HUES64 (cell line): ENCODE measurements at regions not wholly inside any gene's neighbourhood (a gene's known extent, or its start where the extent isn't known, plus 50 kb on each side); places are given as distances from the start of the nearest gene placed in this dataset.

Experiments
- H3K27ac ChIP-seq: 2 replicates; pipeline ENCODE4 v1.7.0; 2013; ENCODE audit warnings: low read depth, low read length, inconsistent platforms
- H3K27me3 ChIP-seq: 2 replicates; pipeline ENCODE4 v1.6.1; 2013; ENCODE audit warnings: mild to moderate bottlenecking, low read length; ENCODE audit not compliant: insufficient read depth
- H3K36me3 ChIP-seq: 2 replicates; pipeline ENCODE4 v1.6.1; 2013; ENCODE audit warnings: mild to moderate bottlenecking, low read length; ENCODE audit not compliant: insufficient read depth
- H3K4me1 ChIP-seq: 2 replicates; pipeline ENCODE4 v1.6.1; 2013; ENCODE audit warnings: mild to moderate bottlenecking, low read length, moderate library complexity; ENCODE audit not compliant: insufficient read depth
- H3K4me3 ChIP-seq: 2 replicates; pipeline ENCODE4 v1.5.1; 2013; ENCODE audit warnings: mild to moderate bottlenecking, low read length, moderate library complexity
- H3K9ac ChIP-seq: 2 replicates; pipeline ENCODE4 v1.6.1; 2013; ENCODE audit warnings: mild to moderate bottlenecking, low read depth, low read length
- H3K9me3 ChIP-seq: 2 replicates; pipeline ENCODE4 v1.6.1; 2013; ENCODE audit warnings: low read depth, low read length; ENCODE audit not compliant: insufficient read depth
- WGBS: fragments of 150-250, 120-280 bp; methylation state at CpG from one replicate; pipeline ENCODE4 v1.1.7; 2013; ENCODE audit warnings: missing lambda C conversion rate; 5-methylcytosine and 5-hydroxymethylcytosine counted together

- no peak overlapping the region for H3K4me3 ChIP-seq
- H3K27ac ChIP-seq, result no peak overlapping the region
- H3K4me1 ChIP-seq, result 0 out of 2 replicates have a peak, but pooled peaks cover under 1% of the 10 kb centered on the region
- no peak overlapping the region for H3K9ac ChIP-seq
- H3K36me3 ChIP-seq, result peaks cover 27% of the 10 kb centered on the region
- no peaks in the 10 kb centered on the region for H3K27me3 ChIP-seq
- WGBS, result 94% methylated on average over 24 of the region's 24 CpGs
- peaks cover 59% of the 10 kb centered on the region for H3K9me3 ChIP-seq
Observed at GRCh38 chr4:96742332-96743014, 902.6 kb downstream of the PDHA2 start.

GRCh38 chr4:96744676-96745075, 904.8 kb downstream of the PDHA2 start:
- H3K9me3 ChIP-seq, result peaks cover 47% of the 10 kb centered on the region

GRCh38 chr4:96753216-96753615, 913.3 kb downstream of the PDHA2 start:
- H3K36me3 ChIP-seq, result no peaks in the 10 kb centered on the region
- peaks cover 5% of the 10 kb centered on the region; the same call in 1 of the 2 replicates for H3K9me3 ChIP-seq
- H3K9ac ChIP-seq, result no peak overlapping the region
- no peak overlapping the region for H3K4me3 ChIP-seq
- no peak overlapping the region for H3K27ac ChIP-seq
- no peaks in the 10 kb centered on the region for H3K4me1 ChIP-seq
- 87% methylated on average over 1 of the region's 1 CpG for WGBS
- H3K27me3 ChIP-seq, result no peaks in the 10 kb centered on the region

More at GRCh38 chr4:96744676-96745075, 904.8 kb downstream of the PDHA2 start:
- Histone ChIP-seq H3K27ac (no peak overlapping the region), H3K27me3 (no peaks in the 10 kb centered on the region), H3K4me1 (no peaks in the 10 kb centered on the region), H3K9ac (no peak overlapping the region), H3K36me3 (peaks cover 9% of the 10 kb centered on the region; the same call in 1 of the 2 replicates), H3K4me3 (no peak overlapping the region)

- no peaks in the 10 kb centered on the region for H3K4me1 ChIP-seq
- WGBS, result 88% methylated on average over 1 of the region's 3 CpGs
- no peak overlapping the region for H3K27ac ChIP-seq
- H3K27me3 ChIP-seq, result no peaks in the 10 kb centered on the region
- no peaks in the 10 kb centered on the region for H3K9me3 ChIP-seq
- no peaks in the 10 kb centered on the region for H3K36me3 ChIP-seq
- H3K4me3 ChIP-seq, result no peak overlapping the region
- H3K9ac ChIP-seq, result no peak overlapping the region
Observed at GRCh38 chr4:96755569-96756484, 915.9 kb downstream of the PDHA2 start.

- WGBS, result 100% methylated on average over 1 of the region's 1 CpG
- no peaks in the 10 kb centered on the region for H3K36me3 ChIP-seq
- no peak overlapping the region for H3K4me3 ChIP-seq
Observed at GRCh38 chr4:96756584-96756983, 916.7 kb downstream of the PDHA2 start.

GRCh38 chr4:96763546-96763945, 923.7 kb downstream of the PDHA2 start:
- Histone ChIP-seq H3K9ac (no peak overlapping the region), H3K36me3 (no peaks in the 10 kb centered on the region), H3K4me1 (no peaks in the 10 kb centered on the region), H3K27me3 (no peaks in the 10 kb centered on the region), H3K4me3 (no peak overlapping the region), H3K9me3 (no peaks in the 10 kb centered on the region), H3K27ac (no peak overlapping the region)
- WGBS, result 93% methylated on average over 3 of the region's 3 CpGs

More at GRCh38 chr4:96756584-96756983, 916.7 kb downstream of the PDHA2 start:
- Histone ChIP-seq H3K4me1 (no peaks in the 10 kb centered on the region), H3K27me3 (no peaks in the 10 kb centered on the region), H3K9me3 (no peaks in the 10 kb centered on the region), H3K27ac (no peak overlapping the region), H3K9ac (no peak overlapping the region)

GRCh38 chr4:96766359-96766758, 926.5 kb downstream of the PDHA2 start:
- Histone ChIP-seq H3K4me3 (no peak overlapping the region), H3K9me3 (no peaks in the 10 kb centered on the region), H3K36me3 (no peaks in the 10 kb centered on the region), H3K27me3 (no peaks in the 10 kb centered on the region), H3K9ac (no peak overlapping the region), H3K27ac (no peak overlapping the region), H3K4me1 (no peaks in the 10 kb centered on the region)
- WGBS, result 97% methylated on average over 5 of the region's 5 CpGs

GRCh38 chr4:96767815-96768480, 928.1 kb downstream of the PDHA2 start:
- H3K9me3 ChIP-seq, result no peaks in the 10 kb centered on the region
- H3K36me3 ChIP-seq, result no peaks in the 10 kb centered on the region
- WGBS, result 95% methylated on average over 4 of the region's 5 CpGs
- no peak overlapping the region for H3K4me3 ChIP-seq
- H3K4me1 ChIP-seq, result no peaks in the 10 kb centered on the region
- H3K9ac ChIP-seq, result no peak overlapping the region
- H3K27ac ChIP-seq, result no peak overlapping the region
- no peaks in the 10 kb centered on the region for H3K27me3 ChIP-seq

- H3K4me3 ChIP-seq, result no peak overlapping the region
- WGBS, result 100% methylated on average over 2 of the region's 2 CpGs
- H3K9me3 ChIP-seq, result no peaks in the 10 kb centered on the region
- H3K27me3 ChIP-seq, result no peaks in the 10 kb centered on the region
- H3K36me3 ChIP-seq, result no peaks in the 10 kb centered on the region
- no peak overlapping the region for H3K9ac ChIP-seq
- H3K4me1 ChIP-seq, result no peaks in the 10 kb centered on the region
- H3K27ac ChIP-seq, result no peak overlapping the region
Observed at GRCh38 chr4:96775501-96775900, 935.6 kb downstream of the PDHA2 start.

- Histone ChIP-seq H3K36me3 (no peaks in the 10 kb centered on the region), H3K4me3 (no peak overlapping the region), H3K27me3 (no peaks in the 10 kb centered on the region), H3K4me1 (no peaks in the 10 kb centered on the region), H3K27ac (no peak overlapping the region), H3K9ac (no peak overlapping the region), H3K9me3 (no peaks in the 10 kb centered on the region)
- 92% methylated on average over 1 of the region's 2 CpGs for WGBS
Observed at GRCh38 chr4:96776920-96777527, 937.1 kb downstream of the PDHA2 start.
